Heart right ventricle (tissue), 16 donors: ENCODE measurements at regions not wholly inside any gene's neighbourhood (a gene's known extent, or its start where the extent isn't known, plus 50 kb on each side); places are given as distances from the start of the nearest gene placed in this dataset.

ENCODE experiments used
- ATAC-seq, 8 donors: fragments of 200-7000 bp; cut with Tn5 transposase; one replicate each; pipeline ENCODE4 v1.9.1; 2020; ENCODE audit warnings: mild to moderate bottlenecking in 8 of 8, moderate library complexity in 8 of 8, moderate number of reproducible peaks in 1 of 8
- DNase-seq, 2 donors: peaks; one replicate each; pipeline ENCODE4 v3.0.0-alpha.2; 2020
- H3K27ac ChIP-seq, 10 donors: fragments of 200-600 bp; sonication (generic) in 2 of 10; one replicate each; pipeline versions ENCODE4 v1.5.0 to v1.8.0; 2020 to 2022; ENCODE audit warnings: mild to moderate bottlenecking in 3 of 10
- H3K27me3 ChIP-seq, 7 donors: fragments of 200-600 bp; one replicate each; pipeline ENCODE4 v1.8.0; 2021 to 2022; ENCODE audit warnings: mild to moderate bottlenecking in 2 of 7
- H3K36me3 ChIP-seq, 9 donors: fragments of 200-600 bp; sonication (generic) in 1 of 9; one replicate each; pipeline versions ENCODE4 v1.5.0 to v1.8.0; 2020 to 2022; ENCODE audit warnings: mild to moderate bottlenecking in 2 of 9
- H3K4me1 ChIP-seq, 9 donors: fragments of 200-600 bp; sonication (generic) in 1 of 9; one replicate each; pipeline versions ENCODE4 v1.5.0 to v1.8.0; 2020 to 2022; ENCODE audit warnings: mild to moderate bottlenecking in 4 of 9
- H3K4me3 ChIP-seq, 10 donors: fragments of 200-600 bp; sonication (generic) in 2 of 10; one replicate each; pipeline versions ENCODE4 v1.5.0 to v1.8.0; 2020 to 2022; ENCODE audit warnings: mild to moderate bottlenecking in 7 of 10, moderate library complexity in 2 of 10
- H3K9me3 ChIP-seq, 11 donors: fragments of 200-600 bp in 10 of 11; sonication (generic) in 2 of 11; one replicate each; pipeline versions ENCODE4 v1.5.0 to v1.8.0; 2013 to 2022; ENCODE audit warnings: mild to moderate bottlenecking in 2 of 11, control low read depth in 1 of 11, moderate library complexity in 1 of 11
- CTCF ChIP-seq, 9 donors: fragments of 200-600 bp; sonication (generic) in 2 of 9; IDR thresholded peaks; one replicate each; pipeline versions ENCODE4 v1.5.0 to v1.8.0; 2021 to 2022; ENCODE audit warnings: antibody characterized with exemption in 9 of 9, mild to moderate bottlenecking in 5 of 9, moderate library complexity in 1 of 9
- WGBS, 2 donors: extraction: QIAGEN DNeasy Blood & Tissue Kit; methylation state at CpG; one replicate each; pipeline ENCODE4 v1.1.7; 2013; ENCODE audit warnings: inconsistent platforms in 1 of 2; 5-methylcytosine and 5-hydroxymethylcytosine counted together
- intact Hi-C, 10 donors: fragments of 100-400 bp; cut with DNase I; formaldehyde crosslinking; loops; one replicate each; pipeline versions ENCODE4 v1.11.1 to v1.14.2; 2022
- donor health status: Arrhythmogenic right ventricular cardiomyopathy.
- donor health status: ischemic (EF 13 %, LVEDD 7.1; RV severe dilation, severe dysfunction).
- donor health status: healthy with polysubstance abuse.
- donor health status: DM: no; HTN: yes; CAD: no.
- donor health status: DM: no; HTN: no; CAD: no.
- donor health status: ischemic (EF 25% LVEDD 6.9; RV normal size, moderate dysfunction).
- donor health status: ischemic (EF 25% LVEDD 5.7; RV mildly dilated, moderate dysfunction).
- donor health status: healthy.
- donor health status: DM: yes; HTN: yes; CAD: no.
- donor health status: Ischemic cardiomyopathy.
- donor health status: ischemic (EF 35%, LVEDD 5.7; RV mildly dilated, moderate dysfunction).
- donor health status: nonischemic (EF 11% LVEDD 7.7; RV severe dilation, severe dysfunction).
- donor health status: DM: yes; HTN: yes; CAD: no.
- donor health status: PGD.
- donor health status: ischemic (EF 29% LVEDD 5.4; RV normal size, mild dysfunction).
- donor health status: nonischemic (EF 23%, LVEDD 6.1; RV moderate dilation, normal function).

GRCh38 chr14:61177279-61178225, 103.6 kb downstream of the TMEM30B start:
- WGBS, 2 donors: 73 to 74% methylated on average over 14 of the region's 14 CpGs
- no peak overlapping the region for H3K4me3 ChIP-seq
- TF ChIP-seq CTCF (IDR thresholded peaks at IDR 0.05): no peak
- peaks cover 0 to 11% (median 0%) of the 10 kb centered on the region in 11 donors for H3K9me3 ChIP-seq
- intact Hi-C loops: no loop called here
- no peaks in the 10 kb centered on the region for H3K36me3 ChIP-seq
- no peak for ATAC-seq
- DNase-seq: no peak
- H3K27ac ChIP-seq: no peak overlapping the region
- peaks cover 0 to 12% (median 0%) of the 10 kb centered on the region in 7 donors for H3K27me3 ChIP-seq
- peaks cover 0 to 6% (median 0%) of the 10 kb centered on the region in 9 donors for H3K4me1 ChIP-seq

- intact Hi-C loops: no loop called here
- Histone ChIP-seq H3K4me3 (no peak overlapping the region), H3K27me3 (peaks cover 0 to 12% (median 0%) of the 10 kb centered on the region in 7 donors), H3K9me3 (peaks cover 0 to 12% (median 0%) of the 10 kb centered on the region in 11 donors), H3K27ac (no peak overlapping the region), H3K4me1 (peaks cover 0 to 6% (median 0%) of the 10 kb centered on the region in 9 donors), H3K36me3 (no peaks in the 10 kb centered on the region)
- no peak for ATAC-seq
- no peak for TF ChIP-seq CTCF (IDR thresholded peaks at IDR 0.05)
- WGBS, 2 donors: 47 to 49% methylated on average over 2 of the region's 2 CpGs
- DNase-seq: no peak
Observed at GRCh38 chr14:61176686-61177085, 104.5 kb downstream of the TMEM30B start.

GRCh38 chr14:61174987-61175386, 106.2 kb downstream of the TMEM30B start:
- ATAC-seq (no peak), DNase-seq (no peak)
- H3K27ac ChIP-seq: no peak overlapping the region
- intact Hi-C loops: no loop called here
- H3K4me1 ChIP-seq: peaks cover 0 to 6% (median 0%) of the 10 kb centered on the region in 9 donors
- no peak for TF ChIP-seq CTCF (IDR thresholded peaks at IDR 0.05)
- H3K9me3 ChIP-seq: peaks cover 0 to 12% (median 0%) of the 10 kb centered on the region in 11 donors
- H3K4me3 ChIP-seq: no peak overlapping the region
- H3K36me3 ChIP-seq: no peaks in the 10 kb centered on the region
- H3K27me3 ChIP-seq: peaks cover 0 to 12% (median 0%) of the 10 kb centered on the region in 7 donors
- WGBS, 2 donors: 75 to 86% methylated on average over 2 of the region's 2 CpGs

- Histone ChIP-seq H3K27ac (no peak overlapping the region), H3K36me3 (no peaks in the 10 kb centered on the region), H3K4me3 (no peak overlapping the region), H3K4me1 (peaks cover 0 to 6% (median 0%) of the 10 kb centered on the region in 9 donors), H3K9me3 (peaks cover 0 to 12% (median 0%) of the 10 kb centered on the region in 11 donors), H3K27me3 (peaks cover 0 to 12% (median 0%) of the 10 kb centered on the region in 7 donors)
- TF ChIP-seq CTCF (IDR thresholded peaks at IDR 0.05): no peak
- ATAC-seq (no peak), DNase-seq (no peak)
- intact Hi-C loops: no loop called here
- WGBS, 2 donors: 56 to 62% methylated on average over 6 of the region's 6 CpGs
Observed at GRCh38 chr14:61174441-61174891, 106.7 kb downstream of the TMEM30B start.
